Adrenal gland (tissue), 5 donors: ENCODE measurements at regions not wholly inside any gene's neighbourhood (a gene's known extent, or its start where the extent isn't known, plus 50 kb on each side); places are given as distances from the start of the nearest gene placed in this dataset.

Experiments used
- CTCF ChIP-seq, 6 experiments: fragments of 450-650 bp in 4 of 6; fragments of 200-600 bp in 2 of 6; sonication (generic) in 1 of 6; IDR thresholded peaks; 1 replicate in 5 of 6; 2 replicates in 1 of 6; pipeline versions ENCODE4 v1.5.1 to v1.8.0; 2016 to 2021; ENCODE audit warnings: antibody characterized with exemption in 6 of 6, mild to moderate bottlenecking in 2 of 6, moderate library complexity in 1 of 6
- POLR2A ChIP-seq, 2 donors: fragments of 450-650 bp; IDR thresholded peaks; one replicate each; pipeline ENCODE4 v1.6.1; 2017; ENCODE audit warnings: antibody characterized with exemption in 2 of 2, mild to moderate bottlenecking in 2 of 2, moderate library complexity in 1 of 2
- donor health status: DM: no; HTN: no; CAD: no.

- TF ChIP-seq CTCF (IDR thresholded peaks at IDR 0.05) = no peak
- TF ChIP-seq POLR2A (IDR thresholded peaks at IDR 0.05) = no peak
Measured at GRCh38 chr7:109308816-109309215, 739.1 kb downstream of the DNAJB9 start.
